ENCODE measurements at regions not wholly inside any gene's neighbourhood (a gene's known extent, or its start where the extent isn't known, plus 50 kb on each side); places are given as distances from the start of the nearest gene placed in this dataset.

DNA sequence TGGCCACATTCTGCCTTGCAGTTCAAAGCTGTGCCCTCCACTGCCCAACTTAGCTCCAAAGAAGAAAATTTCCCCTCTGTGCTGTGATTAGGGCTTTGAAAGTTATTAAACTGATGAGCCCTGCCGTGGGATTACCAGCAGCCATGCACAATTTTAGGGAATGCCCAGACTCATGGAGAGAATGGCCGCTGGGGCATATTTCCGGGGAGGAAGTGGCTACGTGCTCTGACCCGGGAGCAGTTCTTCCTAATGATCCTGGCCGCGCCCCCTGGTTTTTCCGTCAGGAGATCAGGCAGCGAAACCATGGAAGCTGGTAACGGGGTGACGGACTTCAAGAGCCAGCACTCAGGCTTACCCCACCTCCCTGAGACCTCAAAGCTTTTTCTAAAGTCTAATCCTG is 365.5 kb upstream of the PFKP start:
- TF ChIP-seq, protein P1, sequence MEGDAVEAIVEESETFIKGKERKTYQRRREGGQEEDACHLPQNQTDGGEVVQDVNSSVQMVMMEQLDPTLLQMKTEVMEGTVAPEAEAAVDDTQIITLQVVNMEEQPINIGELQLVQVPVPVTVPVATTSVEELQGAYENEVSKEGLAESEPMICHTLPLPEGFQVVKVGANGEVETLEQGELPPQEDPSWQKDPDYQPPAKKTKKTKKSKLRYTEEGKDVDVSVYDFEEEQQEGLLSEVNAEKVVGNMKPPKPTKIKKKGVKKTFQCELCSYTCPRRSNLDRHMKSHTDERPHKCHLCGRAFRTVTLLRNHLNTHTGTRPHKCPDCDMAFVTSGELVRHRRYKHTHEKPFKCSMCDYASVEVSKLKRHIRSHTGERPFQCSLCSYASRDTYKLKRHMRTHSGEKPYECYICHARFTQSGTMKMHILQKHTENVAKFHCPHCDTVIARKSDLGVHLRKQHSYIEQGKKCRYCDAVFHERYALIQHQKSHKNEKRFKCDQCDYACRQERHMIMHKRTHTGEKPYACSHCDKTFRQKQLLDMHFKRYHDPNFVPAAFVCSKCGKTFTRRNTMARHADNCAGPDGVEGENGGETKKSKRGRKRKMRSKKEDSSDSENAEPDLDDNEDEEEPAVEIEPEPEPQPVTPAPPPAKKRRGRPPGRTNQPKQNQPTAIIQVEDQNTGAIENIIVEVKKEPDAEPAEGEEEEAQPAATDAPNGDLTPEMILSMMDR (conservative IDR thresholded peaks at IDR 0.05; ENCODE audit: low read depth, low read length): no peak
- DNase-seq (ENCODE audit: low read depth): no peak
- no peak overlapping the region for H3K4me3 ChIP-seq (ENCODE audit: low read depth, low read length)

DNA sequence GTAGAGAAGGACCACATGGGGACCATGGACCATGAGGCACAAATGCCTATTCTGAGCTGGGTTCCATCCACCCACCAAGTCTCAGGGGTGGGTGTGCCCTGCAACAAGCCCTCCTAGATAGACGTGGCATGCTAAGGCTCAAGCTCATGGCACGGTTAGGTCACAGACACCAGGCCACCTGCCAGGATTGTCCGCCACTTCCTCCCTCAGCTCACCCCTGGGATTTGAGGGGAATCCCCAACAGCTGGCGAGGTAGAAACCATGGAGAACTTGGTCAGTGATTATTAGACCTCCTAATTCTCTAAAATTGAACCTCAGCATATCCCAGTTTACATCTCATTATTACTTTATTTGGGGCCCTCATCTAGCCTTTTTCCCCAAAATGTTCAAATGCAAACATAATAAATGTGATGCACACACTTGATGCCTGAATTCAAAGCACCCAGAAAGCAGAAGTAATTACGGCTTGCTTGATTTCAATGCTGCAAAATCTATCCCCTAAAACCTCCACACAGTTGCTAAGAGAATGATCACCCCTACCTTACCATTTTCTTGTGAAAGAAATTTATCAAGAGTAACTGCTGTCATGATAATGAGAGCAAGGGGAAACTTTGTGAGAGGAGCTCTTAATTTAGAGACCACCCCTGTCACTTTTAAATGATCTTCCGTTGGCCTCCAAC is 366.6 kb upstream of the PFKP start:
- TF ChIP-seq, protein P1 (conservative IDR thresholded peaks at IDR 0.05; ENCODE audit: low read depth, low read length): no peak
- no peak for DNase-seq (ENCODE audit: low read depth)
- H3K4me3 ChIP-seq (ENCODE audit: low read depth, low read length): no peak overlapping the region

DNA sequence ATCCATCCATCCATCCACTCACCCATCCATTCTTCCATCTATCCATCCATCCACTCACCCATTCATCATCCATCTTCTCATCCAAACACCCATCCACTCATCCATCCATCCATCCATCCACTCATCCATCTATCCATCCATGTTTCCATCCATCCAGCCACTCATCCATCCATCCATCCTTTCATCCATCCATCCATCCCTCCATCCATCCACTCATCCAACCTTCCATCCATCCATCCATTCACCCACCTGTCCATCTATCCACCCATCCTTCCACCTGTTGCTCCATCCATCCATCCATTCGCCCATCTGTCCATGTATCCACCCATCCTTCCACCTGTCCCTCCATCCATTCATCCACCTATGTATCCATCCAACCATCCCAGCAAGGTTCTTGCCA is 378.4 kb upstream of the PFKP start:
- TF ChIP-seq, protein P1 (conservative IDR thresholded peaks at IDR 0.05; ENCODE audit: low read depth, low read length): no peak
- no peak for DNase-seq (ENCODE audit: low read depth)
- no peak overlapping the region for H3K4me3 ChIP-seq (ENCODE audit: low read depth, low read length)

DNA sequence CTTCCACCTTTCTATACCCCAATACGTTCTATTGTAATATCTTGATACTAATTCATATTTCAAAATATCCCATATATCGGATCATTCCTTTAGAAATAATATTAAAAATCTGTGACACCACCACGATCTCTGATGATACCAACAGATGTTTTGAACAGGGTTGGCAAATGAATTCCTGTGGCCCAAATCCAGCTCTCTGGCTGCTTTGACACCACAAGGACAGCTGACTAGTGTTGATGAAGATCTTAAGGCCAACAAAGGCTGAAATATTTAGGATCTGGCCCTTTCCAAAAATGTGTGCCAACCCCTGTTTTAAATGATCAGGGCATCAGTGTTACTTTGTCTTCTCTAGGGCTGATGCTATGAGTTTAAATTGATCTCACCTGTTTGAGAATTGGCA is 380.7 kb upstream of the PFKP start:
- DNase-seq (ENCODE audit: low read depth): no peak
- H3K4me3 ChIP-seq (ENCODE audit: low read depth, low read length): no peak overlapping the region
- TF ChIP-seq, protein P1 (conservative IDR thresholded peaks at IDR 0.05; ENCODE audit: low read depth, low read length): no peak

DNA sequence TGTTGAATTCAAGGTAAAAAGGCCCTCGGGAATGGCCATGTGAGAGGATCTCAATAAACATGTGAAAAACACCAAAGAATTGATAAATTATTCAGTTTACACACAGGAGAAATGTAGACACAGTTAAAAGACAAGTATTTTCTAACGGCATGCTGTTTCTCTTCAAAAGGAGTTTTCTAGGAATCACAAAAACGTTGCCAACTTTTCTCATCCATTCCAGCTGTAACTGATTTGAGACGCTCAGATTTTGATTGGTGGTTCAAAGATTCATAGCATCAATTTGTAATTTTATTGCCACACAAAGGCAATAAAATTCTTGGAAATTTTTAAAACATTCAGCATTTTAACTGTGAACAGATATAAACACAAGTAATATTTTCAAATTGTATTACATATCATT is 384.9 kb upstream of the PFKP start:
- H3K4me3 ChIP-seq (ENCODE audit: low read depth, low read length): no peak overlapping the region
- TF ChIP-seq, protein P1 (conservative IDR thresholded peaks at IDR 0.05; ENCODE audit: low read depth, low read length): no peak
- no peak for DNase-seq (ENCODE audit: low read depth)

DNA sequence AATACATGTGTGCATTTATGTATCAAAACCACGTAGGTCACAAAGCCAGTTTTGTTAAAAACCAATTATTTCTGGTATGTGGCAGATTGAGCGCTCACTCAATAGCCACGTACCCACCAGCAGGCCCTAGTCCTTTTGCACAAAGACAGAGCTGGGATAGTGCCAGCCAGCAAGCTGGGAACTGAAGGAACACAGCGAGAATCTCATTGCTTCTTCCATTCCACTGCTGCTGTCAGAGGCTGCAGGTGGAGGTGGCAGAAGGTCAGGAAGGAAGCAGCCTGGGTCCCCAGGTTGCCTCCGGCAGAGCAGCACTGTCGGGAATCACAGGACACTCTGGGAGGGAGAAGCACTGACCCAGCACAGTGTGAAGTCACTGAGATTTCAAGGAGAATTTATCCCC is 385.5 kb upstream of the PFKP start:
- TF ChIP-seq, protein P1 (conservative IDR thresholded peaks at IDR 0.05; ENCODE audit: low read depth, low read length): no peak
- H3K4me3 ChIP-seq (ENCODE audit: low read depth, low read length): no peak overlapping the region
- no peak for DNase-seq (ENCODE audit: low read depth)

DNA sequence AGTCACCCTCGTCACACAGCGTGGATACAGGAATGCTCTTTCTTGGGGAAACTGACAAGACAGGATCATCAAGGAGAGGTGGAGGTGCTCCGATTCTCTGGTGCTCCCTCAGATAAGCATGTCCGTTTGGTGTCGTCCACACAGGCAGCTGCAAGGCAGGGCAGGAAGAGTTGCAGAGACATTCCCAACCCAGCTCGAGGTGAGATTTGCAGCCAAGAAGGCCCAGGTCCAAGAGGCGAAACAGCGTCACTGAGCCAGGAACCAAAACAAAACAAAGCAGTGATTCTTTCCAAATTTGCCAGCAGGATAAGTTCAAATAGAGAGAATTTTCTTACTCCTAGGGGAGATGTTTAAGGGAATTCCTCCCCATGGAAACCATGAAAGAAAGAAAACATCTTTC is 386.5 kb upstream of the PFKP start:
- no peak overlapping the region for H3K4me3 ChIP-seq (ENCODE audit: low read depth, low read length)
- no peak for DNase-seq (ENCODE audit: low read depth)
- TF ChIP-seq, protein P1 (conservative IDR thresholded peaks at IDR 0.05; ENCODE audit: low read depth, low read length): no peak
